Endothelial cell of umbilical vein (primary cell): ENCODE measurements at regions not wholly inside any gene's neighbourhood (a gene's known extent, or its start where the extent isn't known, plus 50 kb on each side); places are given as distances from the start of the nearest gene placed in this dataset.

Experiments
- BruUV-seq: library from RNA; stranded (reverse); fragments of 400-500 nt; replicated peaks from 2 replicates; lab custom pipeline; 2021; lab: Mats Ljungman, UMichigan
- CTCF ChIA-PET: fragments of 300-600, 350-600 bp; sonication (Branson Sonifier 250); formaldehyde crosslinking; loops from one replicate; lab custom pipeline; 2021; ENCODE audit warnings: antibody characterized with exemption, inconsistent platforms; lab: Charles Lee
- POLR2A ChIA-PET: fragments of 300-600, 350-600 bp; sonication (Branson Sonifier 250); formaldehyde crosslinking; loops from one replicate; lab custom pipeline; 2021; ENCODE audit warnings: antibody characterized with exemption, inconsistent platforms; lab: Charles Lee
- DNase-seq: peaks from one replicate; pipeline ENCODE4 v3.0.0-alpha.2; 2011; ENCODE audit warnings: low read depth, low spot score
- FAIRE-seq: peaks from 2 replicates; lab custom pipeline; 2011; peaks lifted over from hg19 to GRCh38; lab: Jason Lieb, UNC
- H2AFZ ChIP-seq: 2 replicates; pipeline ENCODE4 v1.6.0; 2012; ENCODE audit warnings: low read depth, low read length, control low read depth, inconsistent platforms
- H3K27ac ChIP-seq: 2 replicates; pipeline ENCODE4 v1.5.1; 2011; ENCODE audit warnings: low read depth, mild to moderate bottlenecking, control low read depth, low read length, moderate library complexity; ENCODE audit not compliant: insufficient read depth
- H3K27me3 ChIP-seq, 2 experiments: 2 replicates each; pipeline versions ENCODE4 v1.6.0 to v1.6.1; 2011; ENCODE audit warnings: low read length in 2 of 2, mixed read lengths in 1 of 2; ENCODE audit not compliant: control insufficient read depth in 2 of 2, insufficient read depth in 2 of 2
- H3K36me3 ChIP-seq, 2 experiments: 2 replicates in 1 of 2; 3 replicates in 1 of 2; pipeline ENCODE4 v1.5.1; 2011; ENCODE audit warnings: low read length in 2 of 2, mild to moderate bottlenecking in 1 of 2, moderate library complexity in 1 of 2; ENCODE audit not compliant: control insufficient read depth in 2 of 2, insufficient read depth in 2 of 2; ENCODE audit errors: extremely low read depth in 1 of 2
- H3K4me1 ChIP-seq: 3 replicates; pipeline ENCODE4 v1.5.1; 2011; ENCODE audit warnings: mild to moderate bottlenecking, low read length; ENCODE audit not compliant: control insufficient read depth, insufficient read depth; ENCODE audit errors: extremely low read depth
- H3K4me2 ChIP-seq: 2 replicates; pipeline ENCODE4 v1.6.1; 2011; ENCODE audit warnings: low read length, control low read depth, mixed read lengths; ENCODE audit not compliant: insufficient read depth
- H3K4me3 ChIP-seq, 3 experiments: fragments of 200-600 bp in 1 of 3; sonication (generic), shearing (Covaris generic) in 1 of 3; replicated peaks in 1 of 3; 2 replicates each; pipeline ENCODE4 v1.5.1; 2011 to 2016; ENCODE audit warnings: control low read depth in 3 of 3, low read length in 3 of 3, mild to moderate bottlenecking in 2 of 3, inconsistent platforms in 1 of 3, low read depth in 1 of 3, moderate library complexity in 1 of 3; ENCODE audit not compliant: insufficient read depth in 1 of 3
- H3K79me2 ChIP-seq: 2 replicates; pipeline ENCODE4 v1.6.0; 2012; ENCODE audit warnings: low read length, inconsistent platforms; ENCODE audit not compliant: control insufficient read depth, insufficient read depth
- H3K9ac ChIP-seq: replicated peaks from 2 replicates; pipeline ENCODE3; 2011; ENCODE audit warnings: low read length, control low read depth; ENCODE audit not compliant: insufficient read depth; ENCODE audit errors: extremely low read depth
- H3K9me1 ChIP-seq: replicated peaks from 3 replicates; pipeline ENCODE4 v1.6.0; 2011; ENCODE audit warnings: mild to moderate bottlenecking, low read length; ENCODE audit not compliant: control insufficient read depth, insufficient read depth; ENCODE audit errors: extremely low read depth
- H3K9me3 ChIP-seq: replicated peaks from 2 replicates; pipeline ENCODE4 v1.5.1; 2012; ENCODE audit warnings: low read length, inconsistent platforms; ENCODE audit not compliant: control insufficient read depth, insufficient read depth
- H4K20me1 ChIP-seq: replicated peaks from 2 replicates; pipeline ENCODE3; 2011; ENCODE audit warnings: mild to moderate bottlenecking, low read length; ENCODE audit not compliant: control insufficient read depth, insufficient read depth; ENCODE audit errors: extremely low read depth
- CTCF ChIP-seq, 2 donors: IDR thresholded peaks; 1 replicate in 1 of 2; 2 replicates in 1 of 2; pipeline ENCODE4 v1.5.1; 2011; ENCODE audit warnings: low read length in 2 of 2, mild to moderate bottlenecking in 2 of 2, moderate library complexity in 2 of 2, control low read depth in 1 of 2, inconsistent platforms in 1 of 2, low read depth in 1 of 2; ENCODE audit not compliant: insufficient read depth in 1 of 2; ENCODE audit errors: extremely low read depth in 1 of 2
- FOS ChIP-seq: IDR thresholded peaks from 2 replicates; pipeline ENCODE4 v1.6.1; 2011; ENCODE audit warnings: mild to moderate bottlenecking, low read length, moderate library complexity, borderline replicate concordance; ENCODE audit not compliant: insufficient read depth
- JUN ChIP-seq: IDR thresholded peaks from 2 replicates; pipeline ENCODE4 v1.6.1; 2011; ENCODE audit warnings: borderline replicate concordance, low read depth; ENCODE audit not compliant: insufficient read length, insufficient read depth
- MAX ChIP-seq: IDR thresholded peaks from 2 replicates; pipeline ENCODE4 v1.6.1; 2011; ENCODE audit not compliant: insufficient read depth, insufficient read length
- MYC ChIP-seq: IDR thresholded peaks from one replicate; pipeline ENCODE4 v1.6.1; 2011; ENCODE audit warnings: mild to moderate bottlenecking, low read depth, low read length
- POLR2AphosphoS5 ChIP-seq: IDR thresholded peaks from 2 replicates; pipeline ENCODE4 v1.6.1; 2012; ENCODE audit warnings: low read depth, mild to moderate bottlenecking, control low read depth, low read length, moderate library complexity; ENCODE audit not compliant: insufficient read depth
- dilution Hi-C: fragments of 300-500 bp; cut with MboI; formaldehyde crosslinking; loops from one replicate; pipeline ENCODE4 v1.15.0; 2019; ENCODE audit warnings: low sequenced_read_pairs; ENCODE audit not compliant: extremely low pct_ligation_motif_present
- intact Hi-C: fragments of 100-400 bp; cut with micrococcal nuclease; formaldehyde crosslinking; loops from one replicate; pipeline ENCODE4 v1.10.0; 2022

GRCh38 chr18:60145776-60146175 lies 226.8 kb downstream of the MC4R start:
- no peaks in the 10 kb centered on the region for H4K20me1 ChIP-seq
- H2AFZ ChIP-seq, result no peak overlapping the region
- DNase-seq, result no peak
- H3K9ac ChIP-seq, result no peak overlapping the region
- H3K79me2 ChIP-seq, result no peaks in the 10 kb centered on the region
- no peaks in the 10 kb centered on the region for H3K36me3 ChIP-seq
- no TSS peak for BruUV-seq
- no peaks in the 10 kb centered on the region for H3K4me1 ChIP-seq
- ChIA-PET CTCF (no interaction called here), POLR2A (no interaction called here)
- H3K4me2 ChIP-seq, result no peak overlapping the region
- no peak overlapping the region for H3K4me3 ChIP-seq
- H3K9me1 ChIP-seq, result no peaks in the 10 kb centered on the region
- intact Hi-C loops, result no loop called here
- H3K9me3 ChIP-seq, result peaks cover 3% of the 10 kb centered on the region
- dilution Hi-C loops, result no loop called here
- no peaks in the 10 kb centered on the region for H3K27me3 ChIP-seq
- FAIRE-seq, result no peak
- TF ChIP-seq JUN (no peak), MYC (no peak)
- H3K27ac ChIP-seq, result no peak overlapping the region

- intact Hi-C loops (no loop called here), dilution Hi-C loops (no loop called here)
- DNase-seq (no peak), FAIRE-seq (no peak)
- POLR2A ChIA-PET, result no interaction called here
- no peak overlapping the region for H2AFZ ChIP-seq
- H3K4me1 ChIP-seq, result no peaks in the 10 kb centered on the region
- H3K4me3 ChIP-seq, result no peak overlapping the region
- no TSS peak for BruUV-seq
- H3K79me2 ChIP-seq, result no peaks in the 10 kb centered on the region
- no peaks in the 10 kb centered on the region for H3K27me3 ChIP-seq
- no peak overlapping the region for H3K9ac ChIP-seq
- H3K4me2 ChIP-seq, result no peak overlapping the region
- no peak for TF ChIP-seq MYC
- TF ChIP-seq CTCF (IDR thresholded peaks at IDR 0.05; ENCODE audit: extremely low read depth in 1 of 2, insufficient read depth in 1 of 2, low read depth in 1 of 2, low read length in 2 of 2), result no peak
- no peak for TF ChIP-seq JUN
- no peak for TF ChIP-seq POLR2AphosphoS5
- no peak for TF ChIP-seq MAX
- no peak for TF ChIP-seq FOS
- H3K36me3 ChIP-seq, result no peaks in the 10 kb centered on the region
- no peaks in the 10 kb centered on the region for H4K20me1 ChIP-seq
- no peaks in the 10 kb centered on the region for H3K9me1 ChIP-seq
- CTCF ChIA-PET, result no interaction called here
- no peak overlapping the region for H3K27ac ChIP-seq
- peaks cover 2% of the 10 kb centered on the region for H3K9me3 ChIP-seq
Observed at GRCh38 chr18:60134806-60135205, 235.0 kb downstream of the PMAIP1 start.
